Suprapubic skin (tissue), 3 donors: ENCODE measurements at regions not wholly inside any gene's neighbourhood (a gene's known extent, or its start where the extent isn't known, plus 50 kb on each side); places are given as distances from the start of the nearest gene placed in this dataset.

Experiments used
- CTCF ChIP-seq, 2 donors: fragments of 200-600 bp in 1 of 2; fragments of 450-650 bp in 1 of 2; sonication (generic) in 1 of 2; IDR thresholded peaks; one replicate each; pipeline ENCODE4 v1.5.1; 2016 to 2019; ENCODE audit warnings: antibody characterized with exemption in 2 of 2, mild to moderate bottlenecking in 1 of 2, moderate library complexity in 1 of 2
- EP300 ChIP-seq: sonication (generic); formaldehyde crosslinking; IDR thresholded peaks from one replicate; pipeline ENCODE4 v1.6.1; 2017; ENCODE audit warnings: antibody characterized with exemption
- POLR2A ChIP-seq, 2 donors: fragments of 450-650 bp; IDR thresholded peaks; one replicate each; pipeline ENCODE4 v1.6.1; 2017; ENCODE audit warnings: antibody characterized with exemption in 2 of 2, mild to moderate bottlenecking in 2 of 2, moderate library complexity in 2 of 2

- TF ChIP-seq POLR2A (IDR thresholded peaks at IDR 0.05), result no peak
- TF ChIP-seq EP300, result no peak
- no peak for TF ChIP-seq CTCF (IDR thresholded peaks at IDR 0.05)
Measured at GRCh38 chr2:128562471-128563347, 244.0 kb upstream of the HS6ST1 start.
